Embryonic facial prominence (tissue), 1 donor: ENCODE measurements at regions not wholly inside any gene's neighbourhood (a gene's known extent, or its start where the extent isn't known, plus 50 kb on each side); places are given as distances from the start of the nearest gene placed in this dataset.
"Not testable (repeated sequence)": the region's sequence is repeated elsewhere in the genome, so short reads cannot be mapped to it uniquely, and the experiment has no call there.

Experiments
- DNase-seq: peaks from one replicate; pipeline ENCODE4 v3.0.0-alpha.2; 2016; ENCODE audit errors: extremely low spot score

DNA sequence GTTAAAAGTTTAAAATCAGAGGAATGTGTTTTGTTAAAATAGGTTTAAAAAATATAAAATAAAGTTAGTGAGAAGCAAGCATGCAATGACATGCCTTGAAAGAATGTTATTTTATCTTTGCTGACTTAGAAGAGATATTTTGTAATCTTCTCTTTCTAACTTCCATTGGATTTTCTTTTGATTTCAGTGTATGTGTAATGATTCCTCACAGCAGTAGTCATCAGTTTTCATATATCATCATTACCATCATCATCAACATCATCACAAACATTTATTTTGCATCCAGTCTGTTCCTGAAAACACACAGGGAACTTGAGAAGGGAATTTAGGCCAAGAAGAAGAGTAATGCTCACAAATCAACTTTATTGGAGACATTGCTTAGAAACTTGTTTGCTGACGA lies 699.6 kb downstream of the TAF11L14 start:
- no peak for DNase-seq

DNA sequence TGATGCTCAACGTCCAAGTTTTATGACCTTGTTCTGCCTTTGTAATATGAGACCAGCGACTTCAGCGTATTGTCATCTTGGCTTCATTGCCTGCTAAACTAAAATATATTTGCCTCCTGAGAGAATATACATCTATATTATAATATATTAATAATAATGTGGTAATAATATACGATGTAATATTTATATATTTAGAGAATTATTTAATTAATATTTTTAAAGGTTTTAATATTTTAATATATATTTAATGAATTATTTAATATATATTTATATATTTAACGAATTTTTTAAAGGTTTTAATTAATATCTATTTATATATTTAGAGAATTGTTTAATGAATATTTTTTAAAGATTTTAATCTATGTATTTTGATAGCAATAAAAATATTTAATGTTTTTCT lies 700.7 kb downstream of the TAF11L14 start:
- no peak for DNase-seq

DNA sequence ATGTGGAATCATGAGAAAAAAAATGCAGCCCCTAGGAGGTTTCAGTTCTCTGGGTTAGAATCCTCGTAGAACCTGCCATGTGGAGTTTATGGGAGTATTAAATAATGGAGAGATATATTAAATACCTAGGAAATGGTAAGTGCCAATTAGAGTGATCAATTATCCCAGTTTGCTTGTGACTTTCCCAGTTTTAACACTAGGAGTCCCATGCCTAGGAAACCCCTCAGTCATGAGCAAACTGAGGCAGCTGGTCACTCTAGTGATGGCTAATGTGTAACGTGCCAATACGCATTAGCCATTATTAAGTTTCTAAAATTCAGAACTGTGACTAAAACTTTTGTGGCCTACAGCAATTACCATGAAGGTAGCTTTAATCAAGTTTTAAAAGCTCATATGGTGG lies 720.6 kb downstream of the TAF11L14 start:
- no peak for DNase-seq

DNA sequence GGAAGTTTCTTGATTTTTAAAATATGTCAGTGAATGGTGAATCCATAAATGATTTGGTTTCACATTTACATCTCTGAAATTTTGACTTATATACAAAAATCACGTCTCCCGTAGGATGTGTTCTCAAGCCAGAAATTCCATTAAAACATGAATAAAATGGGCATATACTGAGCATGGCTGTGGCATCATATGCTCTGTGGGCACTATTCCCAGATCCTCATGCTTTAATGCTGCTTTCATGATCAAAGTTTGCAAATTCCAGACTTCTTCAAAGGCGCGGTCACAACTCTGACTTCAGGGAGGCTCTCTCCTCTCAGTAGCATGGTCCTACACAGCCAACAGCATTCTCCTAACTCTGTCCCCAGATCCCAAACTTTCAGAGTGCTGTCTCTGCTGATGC lies 723.2 kb downstream of the TAF11L14 start:
- no peak for DNase-seq

DNA sequence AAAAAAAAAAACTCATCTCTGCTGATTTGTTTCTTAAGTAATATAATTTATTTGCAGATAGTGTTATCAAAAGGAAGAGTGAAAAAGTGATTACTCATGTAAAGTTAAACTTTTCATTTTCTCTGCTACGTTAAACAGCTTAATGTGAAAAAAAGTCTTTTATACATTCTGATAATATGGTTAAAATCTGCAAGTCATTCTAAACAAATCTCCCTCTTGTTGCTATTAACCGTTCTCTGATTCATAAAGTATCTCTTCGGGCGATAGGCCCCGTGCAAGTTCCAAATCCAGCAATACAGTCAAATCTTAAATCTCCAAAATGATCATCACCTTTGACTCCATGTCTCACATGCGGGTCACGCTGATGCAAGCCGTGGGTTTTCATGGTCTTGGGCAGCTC lies 732.0 kb downstream of the TAF11L14 start:
- DNase-seq = no peak

DNA sequence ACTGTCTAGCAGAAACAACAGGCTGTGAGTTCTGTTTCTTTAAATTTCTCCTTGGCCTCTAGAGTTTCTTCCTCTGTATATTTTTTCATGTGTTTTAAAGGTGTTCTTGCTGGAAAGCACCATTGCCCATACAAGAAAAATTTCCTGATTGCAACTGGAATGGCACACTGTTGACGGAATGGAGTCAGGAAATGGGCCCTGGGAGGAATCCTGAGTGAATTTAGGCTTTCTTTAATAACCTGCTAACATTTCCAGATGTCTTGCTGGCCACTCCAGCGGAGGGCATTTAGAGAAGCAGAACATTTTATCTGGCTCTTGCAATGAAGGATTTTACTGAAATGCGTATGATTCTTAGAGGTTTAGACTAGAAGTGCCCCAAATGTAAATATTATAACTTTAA lies 736.3 kb downstream of the TAF11L14 start:
- DNase-seq = no peak

DNA sequence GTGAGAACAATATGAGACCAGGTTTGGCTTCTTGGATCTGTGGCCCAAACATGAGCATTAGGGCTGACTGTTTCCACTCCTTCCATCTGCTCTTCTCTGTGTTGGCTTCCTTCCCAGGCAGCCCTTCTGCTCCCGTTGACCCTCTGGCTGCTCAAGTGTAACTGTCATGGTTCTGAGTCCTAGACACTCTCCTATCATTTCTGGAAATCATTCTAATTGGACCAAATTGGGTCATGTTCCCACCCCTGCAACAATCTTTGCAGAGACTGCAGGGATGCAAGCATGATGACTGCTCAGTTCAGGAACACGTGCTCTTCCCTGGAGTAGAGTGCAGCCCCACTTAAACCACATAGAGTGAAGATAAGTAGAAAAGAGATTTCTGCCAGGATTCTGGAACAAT lies 741.4 kb downstream of the TAF11L14 start:
- DNase-seq = no peak

DNA sequence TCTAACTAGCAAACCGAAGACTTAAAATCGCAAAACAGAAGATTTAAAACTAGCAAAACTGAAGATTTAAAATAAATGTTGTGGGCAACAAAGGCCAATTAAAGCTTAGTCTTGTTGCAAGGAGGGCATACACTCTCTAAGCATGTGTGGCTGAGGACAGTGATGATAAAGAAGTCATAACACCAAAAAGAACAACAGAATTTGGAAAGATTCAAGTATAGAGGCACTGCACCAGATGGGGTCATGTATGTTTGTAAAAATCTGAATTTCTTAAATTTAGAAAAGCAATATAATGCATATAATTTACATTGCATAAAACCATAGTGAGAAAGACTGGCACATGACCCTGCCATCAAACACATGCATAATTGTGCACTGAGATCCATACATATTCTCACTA lies 743.8 kb downstream of the TAF11L14 start:
- DNase-seq = no peak

DNA sequence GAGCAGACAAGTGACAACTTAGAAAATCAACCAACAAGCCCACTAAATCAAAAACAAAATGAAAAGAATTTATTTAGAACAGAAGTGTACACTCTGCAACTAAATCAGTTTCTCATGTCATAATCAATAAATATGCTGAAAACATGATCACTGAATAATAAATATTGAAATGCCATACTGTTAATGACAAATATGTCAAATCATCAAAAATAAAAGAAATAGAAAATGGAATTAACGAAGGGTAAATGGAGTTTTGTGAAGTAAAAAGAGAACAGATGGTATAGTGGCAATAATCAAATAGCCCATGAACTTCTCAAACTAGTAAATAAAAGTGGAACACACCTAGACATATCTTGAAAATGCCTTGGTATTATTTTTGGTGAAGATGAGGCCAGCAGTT lies 744.9 kb downstream of the TAF11L14 start:
- DNase-seq = no peak

DNA sequence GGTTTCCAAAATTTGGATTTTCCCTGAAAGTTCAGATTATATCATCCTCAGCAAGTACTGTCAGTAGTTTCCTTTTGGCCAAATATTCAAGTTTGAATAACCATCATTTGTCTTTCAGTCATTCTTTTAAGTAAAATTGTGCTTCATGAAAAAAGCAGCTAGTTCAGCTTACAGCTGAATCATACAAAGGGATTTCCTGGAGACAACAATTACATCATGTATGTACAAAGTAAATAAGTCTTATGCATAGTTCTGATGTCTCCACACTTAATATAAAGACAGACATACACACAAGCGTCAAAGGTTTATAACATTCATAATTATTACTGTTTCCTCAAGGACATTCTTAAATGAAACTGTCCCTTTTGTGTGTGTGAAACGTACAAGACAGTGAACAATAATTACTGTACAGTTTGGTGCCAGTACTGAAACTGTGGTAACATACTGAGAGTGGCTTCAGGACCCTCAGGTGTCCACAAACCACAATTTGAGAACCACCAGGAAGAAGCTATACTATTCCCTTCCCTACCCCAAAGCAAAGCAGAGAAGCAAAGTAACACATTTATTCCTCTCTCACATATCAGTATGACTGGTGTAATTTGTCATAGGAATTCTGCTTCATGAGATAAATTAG lies 746.6 kb downstream of the TAF11L14 start:
- no peak for DNase-seq

DNA sequence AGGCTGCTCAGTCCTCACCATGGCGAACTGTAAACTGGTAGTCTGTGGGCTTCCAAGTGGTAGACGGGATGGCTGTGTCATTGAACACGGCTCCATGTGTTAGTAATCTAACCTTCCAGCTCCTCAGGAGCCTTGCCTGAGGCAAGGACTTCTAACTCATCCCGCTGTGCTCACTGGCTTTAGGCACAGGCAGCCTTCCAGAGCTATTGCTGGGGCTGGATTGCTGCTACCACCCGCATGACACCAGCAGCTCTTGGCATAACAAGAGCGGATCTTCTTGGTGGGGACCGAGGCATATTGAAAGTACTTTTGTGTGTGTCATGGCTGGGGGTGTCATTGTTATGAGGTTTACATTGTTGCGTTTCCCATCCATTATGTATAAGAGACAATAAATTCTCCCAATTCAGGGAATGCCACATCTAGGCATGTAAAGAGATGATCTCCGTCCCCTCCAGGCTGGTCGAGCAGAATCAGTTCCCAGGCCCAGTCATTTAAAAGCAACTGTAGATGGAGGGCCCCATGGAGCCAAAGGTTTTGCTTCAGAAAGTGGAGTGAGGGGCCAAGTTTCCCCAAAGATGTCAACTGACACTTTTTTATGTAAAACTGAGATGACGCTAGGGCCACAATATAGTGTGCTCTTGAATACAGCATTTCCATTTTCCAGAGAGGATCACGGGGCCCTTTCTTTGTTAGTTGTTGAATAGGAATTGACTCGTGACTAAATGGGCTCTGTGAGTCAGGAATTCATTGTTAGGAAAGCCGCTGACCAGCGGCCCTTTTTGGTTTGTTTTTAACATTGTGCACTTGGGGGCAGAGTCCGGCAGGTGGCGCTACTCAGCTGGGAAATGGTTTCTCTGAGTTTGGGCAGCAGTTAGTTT lies 759.5 kb downstream of the TAF11L14 start:
- peak; percentile 16 for DNase-seq

DNA sequence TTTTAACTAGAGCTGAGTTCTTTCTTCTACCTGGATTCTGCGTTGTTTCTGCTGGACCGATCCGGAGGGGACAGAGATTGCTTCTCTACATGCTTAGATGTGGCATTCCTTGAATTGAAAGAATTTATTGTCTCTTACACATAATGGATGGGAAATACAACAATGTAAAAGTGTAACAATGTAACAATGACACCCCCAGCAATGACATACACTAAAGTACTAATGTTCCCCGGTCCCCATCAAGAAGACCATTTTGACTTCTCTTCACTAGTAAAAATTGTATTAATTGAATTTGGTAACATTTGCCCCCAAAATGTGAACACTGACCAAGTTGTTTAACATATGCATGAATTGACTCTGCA lies 760.2 kb downstream of the TAF11L14 start:
- no peak for DNase-seq

DNA sequence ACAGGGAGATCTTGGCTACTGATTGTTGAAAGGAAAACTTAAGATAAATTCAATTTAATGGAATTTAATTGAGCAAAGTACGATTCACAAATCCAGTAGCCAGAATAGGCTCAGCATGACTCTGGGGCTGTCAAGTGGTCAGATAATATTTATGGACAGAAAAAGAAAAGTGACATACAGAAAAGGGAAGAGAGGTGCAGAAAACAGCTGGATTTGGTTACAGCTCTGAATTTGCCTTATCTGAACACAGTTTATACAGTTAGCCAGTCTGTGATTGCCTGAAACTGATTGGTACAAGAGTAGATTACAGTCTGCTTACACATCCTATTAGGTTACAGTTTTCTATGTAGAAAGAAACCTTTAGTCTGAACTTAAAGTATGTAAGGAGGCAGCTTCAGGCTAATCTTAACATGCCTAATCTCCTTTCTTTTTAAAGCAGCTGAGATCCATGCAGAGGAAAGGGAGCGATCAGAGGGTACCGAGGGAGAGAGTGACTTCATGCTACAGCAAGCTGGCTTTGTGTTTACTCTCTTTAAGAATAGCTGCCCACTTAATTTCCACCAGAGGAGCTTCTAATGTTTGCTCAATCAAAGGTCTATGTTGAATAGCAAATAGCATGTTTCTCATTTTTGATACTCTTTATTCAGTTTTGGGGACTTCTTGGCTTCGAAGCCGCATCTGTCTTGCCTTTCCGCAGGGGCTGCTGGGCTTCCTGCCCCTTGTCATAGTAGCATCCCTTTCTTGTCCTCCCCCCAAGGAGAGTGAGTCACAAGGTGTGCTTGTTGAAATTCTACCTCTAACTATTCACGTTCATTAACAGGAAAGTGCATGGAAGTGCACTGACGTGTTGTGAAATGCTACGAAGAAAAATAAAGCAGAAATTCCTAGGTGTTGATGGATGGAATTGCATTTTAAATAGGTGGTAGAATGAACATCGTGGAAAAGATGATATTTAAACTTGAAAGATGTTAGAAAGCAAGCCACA lies 761.2 kb downstream of the TAF11L14 start:
- peak; percentile 31 for DNase-seq

DNA sequence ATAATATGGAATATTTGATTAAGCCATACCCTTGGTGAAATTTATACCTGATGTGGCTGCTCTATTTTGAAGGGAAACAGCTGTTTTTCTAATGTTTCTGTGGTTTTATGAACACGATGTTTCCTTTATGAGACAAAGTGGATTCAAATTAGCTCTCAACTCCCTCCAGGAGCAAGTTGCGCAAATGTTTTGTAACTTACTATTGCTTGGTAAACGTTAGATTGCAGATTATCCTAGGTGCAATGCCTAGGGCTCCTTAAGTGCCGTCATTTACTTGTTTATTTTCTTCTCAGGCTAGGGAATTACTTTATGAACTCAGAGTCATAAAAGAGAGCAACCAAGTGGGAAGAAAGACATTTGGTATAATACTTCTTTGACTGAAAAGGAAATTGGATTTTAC lies 763.1 kb downstream of the TAF11L14 start:
- DNase-seq = peak; percentile 22

DNA sequence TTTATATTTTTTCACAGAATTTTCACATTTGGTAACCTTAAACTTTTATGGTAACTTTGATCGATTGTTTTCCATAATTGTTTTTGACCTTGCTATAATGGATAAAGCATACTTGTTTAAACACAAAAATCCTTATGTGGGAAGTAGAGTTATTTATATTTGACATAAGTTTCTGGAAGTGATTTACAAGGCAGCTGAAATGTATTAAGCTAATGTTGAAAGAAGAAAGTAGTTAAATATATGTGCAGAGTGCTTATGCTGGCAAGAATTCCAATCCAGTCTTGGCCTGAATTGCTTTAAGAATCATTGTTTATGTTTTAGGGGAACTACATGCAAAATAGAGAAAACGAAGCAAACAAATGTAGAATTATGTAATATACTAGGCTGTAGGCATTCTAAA lies 763.6 kb downstream of the TAF11L14 start:
- DNase-seq = peak; percentile 76

DNA sequence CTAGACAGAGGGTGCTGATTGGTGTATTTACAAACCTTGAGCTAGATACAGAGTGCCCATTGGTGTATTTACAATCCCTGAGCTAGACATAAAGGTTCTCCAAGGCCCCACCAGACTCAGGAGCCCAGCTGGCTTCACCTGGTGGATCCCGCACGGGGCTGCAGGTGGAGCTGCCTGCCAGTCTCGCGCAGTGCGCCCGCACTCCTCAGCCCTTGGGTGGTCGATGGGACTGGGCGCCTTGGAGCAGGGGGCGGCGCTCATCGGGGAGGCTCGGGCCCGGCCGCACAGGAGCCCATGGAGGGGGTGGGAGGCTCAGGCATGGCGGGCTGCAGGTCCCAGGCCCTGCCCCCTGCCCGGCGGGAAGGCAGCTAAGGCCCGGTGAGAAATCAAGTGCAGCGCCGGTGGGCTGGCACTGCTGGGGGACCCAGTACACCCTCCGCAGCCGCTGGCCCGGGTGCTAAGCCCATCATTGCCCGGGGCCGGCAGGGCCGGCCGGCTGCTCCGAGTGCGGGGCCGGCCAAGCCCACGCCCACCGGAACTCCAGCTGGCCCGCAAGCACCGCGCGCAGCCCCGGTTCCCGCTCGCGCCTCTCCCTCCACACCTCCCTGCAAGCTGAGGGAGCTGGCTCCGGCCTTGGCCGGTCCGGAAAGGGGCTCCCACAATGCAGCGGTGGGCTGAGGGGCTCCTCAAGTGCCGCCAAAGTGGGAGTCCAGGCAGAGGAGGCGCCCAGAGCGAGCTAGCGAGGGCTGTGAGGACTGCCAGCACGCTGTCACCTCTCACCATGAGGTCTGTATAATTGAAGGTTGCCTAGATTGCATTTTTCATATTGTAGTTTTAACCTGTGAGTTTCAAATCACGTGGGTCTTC lies 765.4 kb downstream of the TAF11L14 start:
- not testable (repeated sequence) for DNase-seq

DNA sequence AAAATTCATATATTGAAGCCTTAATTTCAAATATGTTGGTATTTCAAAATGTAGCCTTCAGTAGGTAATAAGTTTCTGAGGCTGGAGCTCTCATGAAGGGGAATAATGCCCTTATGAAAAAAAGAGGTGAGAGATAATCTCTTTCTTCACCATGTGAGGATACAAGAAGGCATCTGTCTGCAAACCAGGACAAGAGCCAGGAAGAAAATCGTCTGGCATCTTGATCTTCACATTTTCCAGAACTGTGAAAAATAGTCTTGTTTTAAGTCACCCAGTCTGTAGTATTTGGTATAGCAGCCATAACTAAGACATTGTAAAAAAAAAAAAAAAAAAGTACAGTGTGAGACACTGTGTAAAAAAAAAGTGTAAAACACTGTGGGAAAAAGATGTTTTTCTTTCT lies 768.9 kb downstream of the TAF11L14 start:
- DNase-seq = no peak

DNA sequence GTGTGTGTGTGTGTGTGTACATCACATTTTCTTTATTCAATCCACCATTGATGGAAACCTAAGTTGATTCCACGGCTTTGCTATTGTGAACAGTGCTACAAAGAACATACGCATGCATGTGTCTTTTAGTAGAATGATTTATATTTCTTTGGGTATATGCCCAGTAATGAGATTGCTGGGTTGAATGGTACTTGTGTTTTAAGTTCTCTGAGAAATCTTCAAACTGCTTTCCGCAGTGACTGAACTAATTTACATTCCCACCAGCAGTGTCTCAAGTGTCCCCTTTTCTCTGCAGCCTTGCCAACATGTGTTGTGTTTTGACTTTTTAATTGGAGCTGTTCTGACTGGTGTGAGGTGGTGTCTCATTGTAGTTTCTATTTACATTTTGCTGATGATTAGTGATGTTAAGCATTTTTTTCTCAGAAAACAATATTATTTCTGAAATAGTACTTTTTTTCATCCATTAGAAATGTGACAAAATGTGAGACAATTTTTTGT lies 769.7 kb downstream of the TAF11L14 start:
- no peak for DNase-seq

DNA sequence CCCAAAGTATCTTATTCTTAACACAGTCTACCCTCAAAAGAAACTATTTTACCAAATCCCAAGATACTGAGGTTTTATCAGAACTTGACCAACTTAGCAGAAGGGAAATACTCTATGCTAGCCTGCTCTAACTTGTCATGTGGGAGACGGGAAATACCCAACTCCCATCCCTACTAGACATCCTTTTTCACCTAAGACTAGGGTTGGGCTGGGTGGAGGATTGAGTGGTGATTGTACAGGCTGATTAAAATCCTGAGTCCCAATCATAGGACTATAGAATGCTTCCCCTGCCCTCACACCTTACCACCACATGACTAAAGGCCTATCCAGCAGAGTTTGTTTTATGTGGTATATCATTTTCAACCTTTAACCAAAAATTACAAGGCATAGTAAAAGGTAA lies 786.5 kb downstream of the TAF11L14 start:
- no peak for DNase-seq

DNA sequence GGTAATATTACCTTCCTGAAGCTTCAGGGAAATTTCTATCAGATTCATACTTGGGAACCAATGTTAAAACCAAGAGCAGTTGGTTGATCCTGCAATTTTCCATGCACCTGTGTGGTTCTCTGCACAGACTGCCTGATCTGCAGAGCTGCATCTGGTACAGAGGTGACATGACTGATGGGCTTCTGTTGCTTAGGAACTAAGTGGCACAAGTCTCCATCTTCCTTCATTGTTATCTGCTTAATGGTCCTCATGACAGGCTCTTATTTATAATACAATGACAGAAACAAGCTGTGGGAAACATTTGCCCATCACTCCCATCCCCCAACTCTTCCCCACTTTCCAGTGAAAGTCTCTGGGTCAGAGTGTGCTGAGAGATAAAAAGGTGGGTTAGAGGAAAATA lies 799.1 kb downstream of the TAF11L14 start:
- no peak for DNase-seq

DNA sequence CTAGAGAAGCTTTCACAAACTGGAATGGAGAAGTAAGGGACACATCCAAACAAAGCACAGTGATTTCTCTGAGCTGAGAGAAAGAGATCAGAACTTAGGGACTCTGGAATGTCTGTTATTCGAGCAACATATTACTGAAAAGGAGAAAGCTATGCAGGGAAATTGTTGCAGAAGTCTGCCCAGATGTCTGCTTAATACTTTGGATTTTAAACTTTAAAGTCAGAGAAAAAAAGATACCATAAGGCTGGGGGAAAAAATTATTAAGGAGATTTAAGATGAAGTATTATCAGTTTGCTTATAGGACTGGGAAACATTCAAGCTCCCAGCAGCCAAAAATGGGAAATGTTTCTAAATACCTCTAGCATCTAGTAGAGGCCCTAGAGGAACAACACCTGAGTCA lies 803.9 kb downstream of the TAF11L14 start:
- no peak for DNase-seq
